Fibroblast of villous mesenchyme (primary cell): ENCODE measurements at regions not wholly inside any gene's neighbourhood (a gene's known extent, or its start where the extent isn't known, plus 50 kb on each side); places are given as distances from the start of the nearest gene placed in this dataset.
A peak's percentile ranks its signal among the peaks of the same experiment; 100 is the strongest.

ENCODE experiments used
- DNase-seq: peaks from one replicate; pipeline ENCODE4 v3.0.0-alpha.2; 2010; ENCODE audit warnings: low read depth
- H3K4me3 ChIP-seq: 2 replicates; pipeline ENCODE4 v1.5.1; 2011; ENCODE audit warnings: low read depth, mild to moderate bottlenecking, low read length
- TF ChIP-seq, protein P1 (sequence below): IDR thresholded peaks from 2 replicates; pipeline ENCODE4 v1.5.1; 2012; ENCODE audit warnings: low read depth, mild to moderate bottlenecking, low read length; ENCODE audit not compliant: insufficient read depth

GRCh38 chr3:40827942-40828688, 303.4 kb downstream of the ZNF621 start:
- DNase-seq = peak; percentile 33
- TF ChIP-seq, protein P1, sequence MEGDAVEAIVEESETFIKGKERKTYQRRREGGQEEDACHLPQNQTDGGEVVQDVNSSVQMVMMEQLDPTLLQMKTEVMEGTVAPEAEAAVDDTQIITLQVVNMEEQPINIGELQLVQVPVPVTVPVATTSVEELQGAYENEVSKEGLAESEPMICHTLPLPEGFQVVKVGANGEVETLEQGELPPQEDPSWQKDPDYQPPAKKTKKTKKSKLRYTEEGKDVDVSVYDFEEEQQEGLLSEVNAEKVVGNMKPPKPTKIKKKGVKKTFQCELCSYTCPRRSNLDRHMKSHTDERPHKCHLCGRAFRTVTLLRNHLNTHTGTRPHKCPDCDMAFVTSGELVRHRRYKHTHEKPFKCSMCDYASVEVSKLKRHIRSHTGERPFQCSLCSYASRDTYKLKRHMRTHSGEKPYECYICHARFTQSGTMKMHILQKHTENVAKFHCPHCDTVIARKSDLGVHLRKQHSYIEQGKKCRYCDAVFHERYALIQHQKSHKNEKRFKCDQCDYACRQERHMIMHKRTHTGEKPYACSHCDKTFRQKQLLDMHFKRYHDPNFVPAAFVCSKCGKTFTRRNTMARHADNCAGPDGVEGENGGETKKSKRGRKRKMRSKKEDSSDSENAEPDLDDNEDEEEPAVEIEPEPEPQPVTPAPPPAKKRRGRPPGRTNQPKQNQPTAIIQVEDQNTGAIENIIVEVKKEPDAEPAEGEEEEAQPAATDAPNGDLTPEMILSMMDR = no peak
- no peak overlapping the region for H3K4me3 ChIP-seq

GRCh38 chr3:40828741-40829415, 304.1 kb downstream of the ZNF621 start:
- DNase-seq = no peak
- TF ChIP-seq, protein P1 = no peak
- H3K4me3 ChIP-seq = no peak overlapping the region

DNA sequence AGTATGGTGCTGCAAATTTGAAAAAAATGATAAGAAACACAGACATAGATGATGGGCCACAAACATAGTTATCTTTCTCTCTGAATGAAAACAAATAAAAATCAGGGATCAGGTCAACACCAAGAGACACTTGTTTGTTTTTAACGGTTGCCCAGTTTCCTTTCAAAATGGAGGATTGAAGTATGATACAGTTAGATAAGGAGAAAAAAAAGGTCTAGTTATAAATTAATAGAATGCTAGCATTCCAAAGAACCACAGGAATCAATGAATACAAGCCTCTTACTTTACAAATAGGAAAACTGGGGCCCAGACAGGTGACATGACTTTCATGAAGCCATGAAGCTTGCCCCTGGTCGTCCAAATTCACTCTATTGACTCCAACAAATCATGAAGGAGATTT, 305.1 kb downstream of the ZNF621 start:
- TF ChIP-seq, protein P1 = no peak
- no peak for DNase-seq
- no peak overlapping the region for H3K4me3 ChIP-seq

GRCh38 chr3:40837300-40837699, 312.5 kb downstream of the ZNF621 start:
- no peak overlapping the region for H3K4me3 ChIP-seq
- no peak for DNase-seq
- TF ChIP-seq, protein P1 = no peak

- TF ChIP-seq, protein P1 = no peak
- no peak overlapping the region for H3K4me3 ChIP-seq
- DNase-seq = no peak
These were observed 316.4 kb downstream of the ZNF621 start for GRCh38 chr3:40841131-40841530.

DNA sequence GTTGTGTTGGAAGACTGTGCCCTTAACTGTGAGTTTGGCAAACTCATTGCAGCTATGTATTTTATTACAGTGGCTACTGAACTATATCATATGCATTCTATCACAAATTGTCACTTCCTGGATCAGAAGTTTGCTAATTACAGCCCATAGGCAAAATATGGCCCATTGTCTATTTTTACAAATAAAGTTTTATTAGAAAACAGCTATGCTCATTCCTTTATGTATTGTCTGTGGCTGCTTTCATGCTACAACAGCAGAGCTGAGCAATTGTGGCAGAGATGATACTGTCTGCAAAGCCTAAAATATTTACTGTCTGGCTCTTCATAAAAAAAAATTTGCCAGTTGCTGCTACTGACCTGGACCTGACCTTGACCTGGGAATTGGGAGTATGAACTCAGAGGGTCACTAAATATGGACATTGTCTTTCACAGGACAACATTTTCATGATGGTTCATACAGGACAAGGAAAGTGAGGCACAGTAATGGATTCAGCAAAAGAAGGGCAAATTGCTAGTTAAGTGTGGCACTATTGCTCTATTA, 316.9 kb downstream of the ZNF621 start:
- H3K4me3 ChIP-seq = no peak overlapping the region
- DNase-seq = no peak
- TF ChIP-seq, protein P1 = no peak
